GM19351 (cell line): ENCODE measurements at regions not wholly inside any gene's neighbourhood (a gene's known extent, or its start where the extent isn't known, plus 50 kb on each side); places are given as distances from the start of the nearest gene placed in this dataset.
"Not testable (repeated sequence)": the region's sequence is repeated elsewhere in the genome, so short reads cannot be mapped to it uniquely, and the experiment has no call there.

ENCODE experiments used
- ATAC-seq: cut with Tn5 transposase; IDR thresholded peaks from one replicate; pipeline ENCODE4 v1.9.1; 2021; ENCODE audit warnings: mild to moderate bottlenecking, moderate library complexity; ENCODE audit not compliant: unreplicated experiment

DNA sequence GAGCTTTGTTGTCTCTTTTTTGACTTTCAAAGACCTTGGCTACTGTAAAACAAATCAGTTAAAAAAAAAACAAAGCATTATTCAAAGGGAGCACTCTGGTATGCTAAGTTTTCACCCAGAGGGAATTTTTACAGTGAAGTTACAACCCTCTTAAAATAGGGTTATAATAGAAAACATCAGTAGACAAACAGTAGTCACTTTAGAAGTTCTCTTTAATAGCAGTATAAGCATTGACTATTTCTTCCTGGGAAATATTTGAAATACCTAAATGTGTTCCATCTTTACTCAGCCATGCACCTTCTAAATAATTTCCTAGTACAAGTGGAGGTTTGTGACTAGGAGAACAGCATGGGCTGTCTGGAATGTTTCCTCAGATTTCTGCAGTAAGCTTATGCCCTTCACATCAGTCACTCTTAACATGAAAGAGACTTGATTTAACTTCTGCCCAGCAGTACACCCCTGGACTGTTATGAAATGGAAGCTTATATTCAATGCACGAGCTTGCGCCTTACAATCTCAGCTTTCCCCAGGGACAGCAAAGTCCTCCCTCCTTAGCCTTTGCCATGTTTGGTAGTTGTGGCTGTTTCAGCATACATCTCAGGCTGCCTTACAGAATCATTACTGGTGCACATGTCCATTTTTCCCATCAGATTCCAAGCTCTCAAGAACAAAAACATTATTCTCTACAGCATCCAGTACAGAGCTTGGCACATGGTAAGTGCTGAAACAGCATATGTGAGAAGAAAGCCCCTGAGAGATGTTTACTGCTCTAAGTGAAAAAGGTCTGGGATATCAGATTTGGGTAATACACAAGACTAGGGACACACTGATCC is 191.5 kb downstream of the ZNF608 start:
- ATAC-seq, result no peak

DNA sequence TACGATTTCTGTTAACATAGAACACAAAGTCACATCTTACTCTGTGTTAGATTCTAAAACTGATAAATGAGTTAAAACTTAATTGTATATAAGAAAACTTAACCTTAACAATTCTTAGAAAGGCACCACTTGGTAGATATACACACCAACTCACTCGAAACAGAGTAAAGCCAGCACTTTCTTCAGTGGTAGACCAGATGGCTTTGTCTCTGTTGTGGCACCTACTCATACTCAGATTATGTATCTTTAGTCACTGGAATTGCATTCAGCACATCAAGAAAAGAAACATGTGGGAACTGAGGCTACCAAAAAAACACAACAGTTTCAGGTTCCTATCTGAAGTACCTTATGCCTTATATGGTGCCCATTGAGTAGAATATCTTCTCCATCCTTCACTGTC is 192.5 kb downstream of the ZNF608 start:
- ATAC-seq, result no peak

DNA sequence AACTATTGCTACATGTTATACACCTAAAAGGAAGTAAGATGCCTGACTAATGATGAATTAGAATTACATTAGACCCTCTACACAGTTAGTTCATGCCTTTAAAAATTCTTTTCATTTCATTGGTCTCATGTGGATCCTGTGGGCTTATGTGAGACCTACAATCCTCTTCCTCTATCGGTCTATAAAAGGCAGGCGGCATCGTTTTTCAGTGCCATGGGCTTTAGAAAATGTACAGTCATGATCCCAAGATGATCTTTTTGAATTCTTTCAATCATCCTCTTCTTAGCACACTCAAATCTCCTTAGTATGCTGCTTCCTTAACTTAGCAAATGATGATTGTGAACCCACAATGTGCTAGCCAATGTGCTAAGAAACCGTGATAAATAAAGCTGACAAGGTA is 193.9 kb downstream of the ZNF608 start:
- no peak for ATAC-seq

DNA sequence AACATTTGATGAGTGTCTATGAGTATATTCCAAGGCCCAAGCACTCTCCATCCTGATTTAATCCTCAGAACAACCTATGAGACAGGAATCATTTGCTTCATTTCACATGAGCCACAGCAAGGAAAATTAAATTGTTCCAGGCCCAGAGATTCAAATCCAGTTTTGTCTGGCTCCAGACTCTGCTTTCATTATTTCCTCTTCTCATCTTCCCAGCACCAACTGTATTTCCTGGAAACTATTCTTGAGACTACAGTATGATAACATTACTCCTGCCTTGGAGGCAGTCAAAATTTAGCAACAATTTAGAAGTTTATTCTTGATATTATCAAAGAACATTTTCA is 194.5 kb downstream of the ZNF608 start:
- no peak for ATAC-seq

DNA sequence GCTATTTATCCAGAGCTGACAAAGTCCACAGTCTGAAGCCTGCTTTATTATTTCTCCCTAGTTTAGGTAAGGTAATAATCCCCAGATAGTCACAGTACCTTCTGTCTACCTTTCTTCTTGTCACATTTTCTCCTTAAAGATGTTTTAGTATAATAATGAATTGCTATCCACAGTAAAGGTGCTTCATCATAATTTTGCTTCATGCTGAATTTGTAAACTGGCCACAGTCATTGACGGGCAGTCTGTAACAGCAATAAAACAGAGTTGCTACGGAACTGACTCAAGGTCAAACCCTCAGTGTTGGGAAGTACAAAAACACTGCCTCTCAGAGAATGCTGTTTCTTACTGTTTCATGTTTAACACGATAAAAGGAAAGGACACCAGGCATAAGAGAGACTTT is 195.7 kb downstream of the ZNF608 start:
- ATAC-seq, result no peak

DNA sequence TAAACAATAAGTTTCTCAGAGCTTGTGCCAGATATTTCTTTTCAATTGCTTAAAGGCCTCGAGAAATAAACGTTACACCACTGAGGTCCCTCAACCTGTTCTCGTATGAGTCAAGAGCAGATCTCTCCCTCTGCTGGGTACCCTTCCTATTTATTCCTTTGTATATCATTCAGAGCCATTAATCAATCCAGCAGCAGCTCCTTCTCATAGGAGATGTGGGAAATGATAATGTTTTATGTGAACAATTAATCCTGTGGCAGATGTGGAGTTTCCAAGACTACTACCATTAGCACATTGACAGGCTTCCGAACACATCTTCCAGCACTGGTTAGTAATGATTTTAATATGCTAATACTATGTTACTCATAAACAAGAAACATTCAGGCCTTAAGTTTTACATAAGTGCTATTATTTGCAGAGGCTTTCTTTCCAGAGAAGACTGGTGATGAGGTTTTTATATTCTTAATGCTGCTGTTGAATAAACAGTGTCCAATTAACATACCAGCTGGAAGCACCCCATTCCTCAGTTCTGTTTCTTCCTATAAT is 196.5 kb downstream of the ZNF608 start:
- no peak for ATAC-seq

DNA sequence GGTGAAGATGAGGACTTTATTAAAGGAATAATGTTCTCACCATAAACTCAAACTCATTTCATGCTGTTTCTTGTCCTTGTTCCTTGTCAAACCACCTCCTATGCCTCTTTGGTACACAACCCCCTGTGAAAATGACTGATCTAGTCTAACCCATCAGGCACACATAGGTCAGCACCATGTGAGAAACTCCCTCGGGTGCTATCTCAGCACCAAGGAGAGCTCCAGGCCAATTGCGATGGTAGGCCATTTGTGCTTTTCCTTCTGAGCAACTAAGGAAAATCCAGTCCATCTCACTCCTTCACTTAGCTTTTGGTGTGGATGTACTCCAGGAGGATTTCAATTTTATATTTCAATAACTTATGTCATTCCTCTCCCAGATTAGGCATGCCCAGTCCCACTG is 199.8 kb downstream of the ZNF608 start:
- no peak for ATAC-seq

DNA sequence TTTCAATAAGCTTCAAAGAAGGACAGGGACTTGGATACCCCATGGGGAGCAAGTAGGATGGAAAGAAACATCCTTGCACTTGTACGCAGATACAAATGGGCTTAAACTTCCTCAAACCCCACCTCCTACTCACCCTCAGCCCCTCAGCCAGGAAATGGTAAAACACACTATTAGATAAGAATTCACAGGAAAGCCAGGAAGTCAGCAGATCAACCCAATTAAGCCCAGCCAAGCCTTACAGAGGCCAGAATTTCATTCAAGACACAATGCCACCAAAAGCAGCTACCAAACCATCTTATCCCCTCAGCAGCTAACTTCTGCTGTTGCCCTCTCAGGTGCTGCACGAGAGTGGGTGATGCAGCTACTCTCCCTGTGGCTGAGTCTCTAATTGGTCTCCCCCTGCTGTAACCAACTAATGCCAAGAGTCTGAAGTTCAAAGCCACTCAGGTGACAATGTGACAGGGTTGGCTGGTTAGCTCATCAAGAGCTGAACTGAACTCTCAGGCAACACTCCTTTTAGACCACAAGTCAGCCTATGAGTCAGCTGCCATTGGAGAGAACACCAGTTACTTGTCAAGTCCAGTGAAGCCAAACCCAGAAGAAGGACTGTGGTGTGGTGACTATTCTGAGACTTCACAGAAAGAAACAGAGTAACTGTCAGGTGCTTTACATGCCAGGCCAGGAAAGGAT is 201.9 kb downstream of the ZNF608 start:
- ATAC-seq, result peak; percentile 99

DNA sequence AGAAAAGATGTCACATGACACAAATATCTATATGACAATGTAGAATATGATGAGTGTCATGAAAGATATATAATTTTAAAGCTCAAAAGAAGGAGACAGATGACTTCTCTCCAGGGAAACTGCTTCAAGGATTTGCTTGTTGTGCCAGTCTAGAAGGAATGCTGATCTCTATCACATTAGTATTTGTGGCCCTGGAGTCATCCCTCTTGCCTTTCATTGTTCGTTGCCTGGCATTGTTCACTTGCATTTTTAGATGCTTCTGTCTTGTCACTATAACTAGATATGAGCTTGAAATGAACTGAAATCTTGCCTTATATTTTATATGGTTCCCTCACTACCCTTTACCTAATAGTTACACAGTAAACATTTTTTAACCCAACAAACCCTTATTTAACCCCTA is 207.5 kb downstream of the ZNF608 start:
- ATAC-seq, result no peak

DNA sequence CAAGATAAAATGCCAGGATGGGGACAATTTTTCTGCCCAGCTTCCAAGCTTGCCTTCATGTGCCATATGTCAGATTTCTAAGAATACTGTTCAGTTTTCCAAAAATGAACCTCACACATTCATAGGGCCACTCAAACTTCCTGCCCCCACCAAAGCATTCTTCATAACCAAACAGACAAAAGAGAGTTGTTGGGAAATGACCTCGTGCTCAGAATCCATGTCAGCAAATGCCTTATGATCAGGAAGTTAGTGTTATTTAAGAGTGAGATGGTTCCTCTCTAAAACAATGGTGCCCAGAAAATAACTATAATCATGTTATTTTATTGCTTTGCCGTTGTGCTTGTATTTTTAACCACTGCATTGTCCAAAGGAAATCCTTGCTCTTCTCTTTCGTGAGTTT is 208.2 kb downstream of the ZNF608 start:
- ATAC-seq, result no peak

DNA sequence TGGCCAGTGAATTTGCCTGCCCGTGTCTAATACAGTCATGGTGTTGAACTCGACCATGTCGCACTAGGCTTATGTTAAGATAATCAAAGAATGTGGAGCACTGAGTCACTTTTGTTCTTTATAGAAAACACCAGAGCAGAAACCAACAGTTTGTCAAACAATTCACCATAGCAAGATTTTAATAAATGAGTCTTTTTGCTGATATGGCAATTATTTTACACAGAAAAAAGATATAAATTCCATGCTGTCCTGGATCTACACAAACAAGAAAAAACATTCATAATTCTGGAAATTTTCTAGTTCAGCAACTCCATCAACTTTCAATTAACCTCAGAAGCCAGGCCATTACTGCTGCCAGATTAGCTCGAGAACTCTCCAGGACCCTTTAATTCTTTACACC is 208.9 kb downstream of the ZNF608 start:
- no peak for ATAC-seq

DNA sequence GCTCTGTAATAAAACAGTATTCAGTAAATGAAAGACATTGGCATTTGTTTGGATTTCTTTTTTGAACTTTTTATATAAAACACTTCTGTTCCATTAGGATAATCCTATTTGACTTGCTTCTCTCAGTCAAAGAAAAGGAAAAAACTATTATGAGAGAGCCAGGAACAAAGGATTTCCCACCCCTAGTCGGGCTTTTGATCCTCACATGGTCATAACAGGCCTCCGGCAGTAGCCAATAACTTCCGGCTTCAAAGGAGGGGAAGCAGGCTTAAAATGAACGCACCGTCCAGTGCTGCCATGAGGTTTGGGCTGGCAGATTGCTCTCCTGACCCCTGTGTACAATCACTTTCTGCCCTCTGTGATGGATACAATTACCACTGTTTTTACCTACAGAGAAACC is 209.3 kb downstream of the ZNF608 start:
- no peak for ATAC-seq

DNA sequence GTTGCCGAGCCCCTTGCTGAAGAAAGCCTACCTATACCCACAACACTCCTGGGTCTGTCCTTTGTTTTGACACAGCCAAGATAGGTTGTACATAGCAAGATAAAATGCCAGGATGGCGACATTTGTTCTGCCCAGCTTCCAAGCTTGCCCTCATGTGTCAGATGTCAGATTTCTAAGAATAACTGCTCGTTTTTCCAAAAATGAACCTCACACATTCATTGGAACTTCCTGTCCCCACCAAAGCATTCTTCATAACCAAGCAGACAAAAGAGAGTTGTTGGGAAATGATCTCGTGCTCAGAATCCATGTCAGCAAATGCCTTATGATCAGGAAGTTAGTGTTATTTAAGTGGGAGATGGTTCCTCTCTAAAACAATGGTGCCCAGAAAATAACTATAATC is 210.1 kb downstream of the ZNF608 start:
- no peak for ATAC-seq

DNA sequence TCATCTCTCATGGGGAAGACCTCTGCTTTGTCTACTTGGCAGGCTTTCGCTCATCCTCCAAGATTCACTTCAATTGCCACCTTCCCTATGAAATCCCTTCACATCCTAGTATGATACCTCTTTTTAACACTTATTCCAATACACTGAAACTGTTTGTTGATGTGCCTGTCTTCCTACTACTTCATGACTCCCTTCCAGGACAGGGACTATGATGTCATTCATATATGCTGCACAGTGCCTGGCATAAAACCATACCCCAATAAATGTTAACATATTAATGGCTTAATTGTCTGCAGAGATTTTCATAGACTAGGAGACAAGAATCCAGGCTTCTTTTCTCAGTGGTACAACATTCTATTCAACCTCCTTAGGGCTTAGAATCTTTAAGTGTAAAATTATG is 215.5 kb downstream of the ZNF608 start:
- ATAC-seq, result no peak

DNA sequence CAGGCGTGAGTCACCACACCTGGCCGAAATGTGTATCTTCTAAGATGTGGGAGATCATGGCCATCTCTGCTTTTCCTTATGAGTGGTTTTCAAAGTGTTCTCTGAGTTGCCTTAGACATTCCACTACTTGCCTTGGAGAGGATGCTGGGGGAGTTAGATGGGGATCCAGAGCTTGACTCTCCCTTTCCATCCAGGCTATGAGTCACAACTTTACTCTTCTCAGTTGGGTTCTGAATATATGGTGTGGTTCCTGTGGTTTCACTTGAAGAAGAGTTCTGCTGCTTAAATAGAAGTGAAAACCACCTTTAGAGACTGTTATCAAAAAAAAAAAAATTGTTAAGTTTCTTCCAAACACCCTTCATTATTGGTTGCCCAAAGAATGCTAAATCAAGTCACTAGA is 217.6 kb downstream of the ZNF608 start:
- ATAC-seq, result peak; percentile 54

DNA sequence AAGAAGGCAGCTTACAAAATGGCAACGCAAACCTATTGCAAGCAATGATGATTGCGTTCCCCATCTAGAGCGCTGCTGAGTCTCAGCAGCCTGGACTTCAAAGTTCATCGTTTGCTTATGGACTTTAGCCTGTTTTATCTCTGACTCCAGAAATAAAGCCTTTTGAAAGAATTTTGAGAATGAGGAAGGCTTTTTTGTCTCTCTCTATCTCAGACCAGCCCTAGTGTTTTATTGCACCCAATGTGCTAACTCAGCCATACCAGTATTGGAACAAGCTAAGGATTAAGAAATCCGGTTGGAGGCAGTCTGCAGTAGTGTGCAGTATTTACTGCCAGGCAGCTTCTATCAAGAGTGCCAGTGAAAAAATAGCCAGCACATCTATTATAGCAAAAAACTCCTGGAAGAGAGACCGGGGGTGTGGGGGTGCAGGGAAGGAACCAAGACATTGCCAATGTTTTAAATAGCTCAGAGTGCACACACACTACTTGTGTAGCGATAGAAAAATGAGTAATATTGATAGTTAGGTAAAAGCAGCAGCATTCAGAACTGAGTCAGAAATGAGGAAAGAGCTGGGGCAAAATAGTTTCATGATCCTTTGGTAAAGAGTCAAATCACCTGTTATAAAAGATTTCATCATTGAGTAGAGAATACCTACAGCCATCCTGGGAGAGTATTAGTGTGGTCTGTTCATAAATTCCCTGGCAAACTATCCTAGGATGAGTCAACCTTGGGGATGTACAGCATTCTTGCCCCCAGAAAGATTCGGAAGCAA is 219.0 kb downstream of the ZNF608 start:
- peak; percentile 46 for ATAC-seq

DNA sequence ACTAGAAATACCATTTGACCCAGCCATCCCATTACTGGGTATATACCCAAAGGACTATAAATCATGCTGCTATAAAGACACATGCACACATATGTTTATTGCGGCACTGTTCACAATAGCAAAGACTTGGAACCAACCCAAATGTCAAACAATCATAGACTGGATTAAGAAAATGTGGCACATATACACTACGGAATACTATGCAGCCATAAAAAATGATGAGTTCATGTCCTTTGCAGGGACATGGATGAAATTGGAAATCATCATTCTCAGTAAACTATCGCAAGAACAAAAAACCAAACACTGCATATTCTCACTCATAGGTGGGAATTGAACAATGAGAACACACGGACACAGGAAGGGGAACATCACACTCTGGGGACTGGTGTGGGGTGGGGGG is 220.4 kb downstream of the ZNF608 start:
- ATAC-seq, result not testable (repeated sequence)

DNA sequence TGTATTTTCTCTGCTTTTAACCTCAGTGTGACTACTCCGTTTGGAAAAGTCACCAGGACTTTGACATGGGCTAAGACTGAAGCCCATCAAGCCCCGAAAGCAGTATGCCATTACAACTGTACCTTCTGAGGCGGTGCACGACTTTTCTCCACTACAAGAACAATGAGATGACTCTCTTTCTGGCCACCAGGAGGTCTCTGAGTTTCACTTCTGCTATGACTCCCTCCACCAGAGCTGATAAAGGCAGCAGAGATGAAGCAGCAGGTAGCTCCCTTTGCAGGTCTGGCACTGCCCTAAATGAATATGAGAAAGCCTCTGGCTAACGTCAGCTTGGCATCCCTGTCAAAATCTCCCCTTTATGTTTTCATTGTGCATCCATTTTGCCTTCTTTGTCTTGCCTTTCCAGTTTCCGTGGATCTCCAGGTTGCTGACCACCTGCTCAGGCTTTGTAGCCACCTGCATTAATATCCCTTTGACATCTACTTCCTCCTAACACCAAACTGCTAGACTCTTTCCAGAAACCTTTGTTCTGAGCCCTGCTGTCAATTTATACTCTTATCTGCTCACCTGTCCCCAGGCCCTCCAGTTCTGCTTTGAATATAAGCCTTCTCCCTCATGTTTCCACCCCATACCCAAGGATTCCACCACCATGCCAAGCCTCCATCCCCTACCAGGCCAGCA is 221.7 kb downstream of the ZNF608 start:
- ATAC-seq, result peak; percentile 87

DNA sequence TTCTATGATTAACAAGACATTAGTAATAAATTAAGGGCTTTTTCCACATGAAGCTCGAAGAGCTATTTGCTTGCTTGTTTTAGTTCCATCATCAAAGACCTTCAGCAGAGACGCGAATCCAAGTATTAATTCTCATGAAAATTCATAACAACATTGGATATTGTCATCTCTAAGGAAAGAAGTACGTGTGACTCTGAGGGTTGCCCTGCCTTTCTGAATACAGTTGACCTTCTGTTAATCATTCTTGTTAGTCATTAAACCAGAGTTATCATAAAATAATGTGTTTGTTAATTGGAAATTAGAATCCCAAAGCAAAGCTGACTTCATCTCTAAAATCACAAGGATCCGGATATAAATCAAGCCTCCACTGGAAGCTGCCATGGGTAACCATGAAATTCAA is 222.5 kb downstream of the ZNF608 start:
- ATAC-seq, result no peak

DNA sequence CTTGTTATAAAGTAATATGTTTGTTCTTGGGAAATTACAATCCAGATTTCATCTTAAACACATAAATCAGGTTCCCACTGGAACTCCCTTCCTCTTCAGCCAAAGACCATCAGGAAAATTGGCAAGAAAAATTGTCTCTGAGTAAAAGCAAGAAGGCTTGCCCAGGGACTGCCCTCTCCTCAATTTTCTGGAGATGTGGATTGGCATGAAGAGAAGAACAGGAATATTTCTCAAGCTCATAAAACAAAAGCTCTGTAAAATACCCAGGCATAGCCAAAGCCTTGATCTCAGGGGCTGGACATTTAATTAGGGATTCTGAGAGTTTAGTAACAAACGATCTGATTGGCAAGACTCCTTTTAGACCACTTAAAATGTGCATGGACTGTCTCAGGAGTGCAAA is 223.4 kb downstream of the ZNF608 start:
- no peak for ATAC-seq
